HuH-7.5 (cell line): ENCODE measurements at regions not wholly inside any gene's neighbourhood (a gene's known extent, or its start where the extent isn't known, plus 50 kb on each side); places are given as distances from the start of the nearest gene placed in this dataset.

Experiments used
- DNase-seq: peaks from one replicate; pipeline ENCODE4 v3.0.0; 2011; ENCODE audit warnings: low spot score

- DNase-seq: no peak
These were observed 731.5 kb upstream of the FZD8 start for GRCh38 chr10:36373424-36374096.

DNA sequence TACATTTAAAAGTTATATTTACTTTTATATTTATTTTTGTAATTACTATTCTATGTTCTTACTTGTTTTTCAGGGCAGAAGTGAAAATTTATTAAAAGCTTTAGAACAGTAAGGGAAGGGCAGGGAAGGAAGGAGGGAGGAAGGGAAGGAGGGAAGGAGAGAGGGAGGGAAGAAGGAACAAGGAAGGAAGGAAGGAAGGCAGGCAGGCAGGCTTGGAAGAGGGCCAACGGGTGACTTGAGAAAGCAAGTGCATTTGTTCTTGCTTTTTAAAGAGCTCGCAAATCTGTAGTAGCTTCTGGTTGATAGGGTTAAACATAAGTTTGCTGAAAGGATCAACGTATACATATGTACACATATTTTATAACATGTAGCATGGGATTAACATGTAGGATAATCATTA, 725.3 kb upstream of the FZD8 start:
- no peak for DNase-seq

DNA sequence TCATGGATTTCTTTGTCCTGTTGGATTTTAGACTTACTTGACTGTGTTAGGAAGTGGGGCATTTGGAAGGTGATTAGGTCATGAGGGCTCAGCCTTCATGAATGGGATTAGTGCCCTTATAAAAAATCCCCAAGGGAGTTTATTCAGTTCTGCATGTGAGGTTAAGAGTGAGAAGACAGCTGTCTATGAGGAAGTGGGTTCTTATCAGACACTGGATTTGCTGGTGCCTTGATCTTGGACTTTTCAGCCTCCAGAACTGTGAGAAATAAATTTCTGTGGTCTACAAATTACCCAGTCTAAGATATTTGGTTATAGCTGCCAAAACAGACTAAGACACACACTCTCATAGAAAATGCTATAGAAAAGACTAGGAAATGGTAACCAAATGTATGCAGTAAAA, 724.7 kb upstream of the FZD8 start:
- no peak for DNase-seq

DNA sequence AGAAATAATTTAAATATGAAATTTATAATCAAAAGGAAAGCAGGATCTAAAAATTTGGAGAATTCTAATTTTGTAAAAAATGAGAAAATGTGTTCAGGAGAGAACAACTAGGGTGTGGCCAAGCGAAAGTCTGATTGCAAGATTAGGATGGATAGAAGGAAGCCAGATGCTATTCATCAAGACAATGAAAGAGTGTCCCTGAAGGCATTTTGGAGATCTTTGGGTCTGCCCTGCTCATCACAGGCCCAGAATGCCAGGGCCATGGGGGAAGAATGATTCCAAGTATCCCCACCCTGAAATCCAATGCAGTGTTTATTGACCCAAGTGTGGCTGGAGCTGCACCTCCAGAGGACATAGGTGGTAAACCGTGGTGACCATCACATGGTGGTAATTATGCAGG, 724.0 kb upstream of the FZD8 start:
- DNase-seq: no peak

DNA sequence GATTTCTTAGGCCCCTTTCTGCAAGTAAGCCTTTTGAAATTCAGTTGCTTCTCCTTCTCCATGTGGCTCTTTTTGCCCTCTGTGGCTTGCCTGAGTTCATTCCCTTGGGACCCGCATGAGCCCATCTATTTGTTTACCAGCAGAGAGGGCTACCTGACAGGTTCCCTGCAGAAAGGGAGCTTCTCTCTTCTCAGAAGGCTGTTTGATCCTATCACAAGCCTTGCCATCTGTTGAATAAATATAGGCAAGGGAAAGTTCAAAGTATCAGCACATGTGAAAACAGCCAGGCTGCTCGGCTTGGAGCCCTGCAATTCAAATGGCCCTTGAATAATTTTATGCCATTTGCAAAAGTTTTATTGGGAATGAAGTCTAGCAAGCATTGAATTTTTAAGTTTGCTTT, 720.2 kb upstream of the FZD8 start:
- peak; percentile 11 for DNase-seq

DNA sequence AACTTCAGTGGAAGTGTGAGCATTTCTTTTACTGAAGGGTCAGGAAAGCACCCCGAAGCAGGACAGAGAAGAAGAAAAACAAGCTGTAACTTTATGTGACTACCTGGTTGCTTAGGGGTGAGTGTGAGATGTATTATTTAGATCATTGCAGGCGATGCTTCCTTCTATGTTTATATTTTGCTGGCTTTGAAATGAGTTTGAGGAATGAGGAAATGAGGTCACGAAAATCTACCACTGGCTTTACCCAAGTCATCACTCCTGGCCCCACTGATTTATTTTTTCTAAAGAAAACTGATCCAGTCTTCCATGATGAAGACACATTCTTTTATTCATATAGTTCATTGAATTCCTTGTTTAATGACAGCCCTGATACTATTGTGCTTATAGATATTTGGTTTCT, 716.6 kb upstream of the FZD8 start:
- DNase-seq: no peak

DNA sequence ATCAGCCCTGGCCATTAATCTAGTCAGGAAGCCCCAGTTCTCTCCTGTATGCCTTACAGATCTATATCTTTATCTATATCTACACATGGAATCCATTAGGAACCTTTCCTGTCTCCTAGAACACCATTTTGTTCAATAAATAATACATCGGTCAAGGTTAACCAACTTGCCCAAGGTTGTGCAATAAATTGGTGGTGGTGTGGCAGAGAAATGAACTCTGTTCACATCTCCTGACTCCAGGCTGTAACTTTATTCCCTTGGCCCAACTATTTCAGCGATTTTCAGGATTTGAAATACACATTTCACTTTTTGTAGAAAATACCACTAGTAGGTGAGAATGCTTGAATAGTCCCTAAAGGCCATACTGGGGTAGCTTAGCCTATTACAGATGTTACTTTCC, 712.5 kb upstream of the FZD8 start:
- no peak for DNase-seq

DNA sequence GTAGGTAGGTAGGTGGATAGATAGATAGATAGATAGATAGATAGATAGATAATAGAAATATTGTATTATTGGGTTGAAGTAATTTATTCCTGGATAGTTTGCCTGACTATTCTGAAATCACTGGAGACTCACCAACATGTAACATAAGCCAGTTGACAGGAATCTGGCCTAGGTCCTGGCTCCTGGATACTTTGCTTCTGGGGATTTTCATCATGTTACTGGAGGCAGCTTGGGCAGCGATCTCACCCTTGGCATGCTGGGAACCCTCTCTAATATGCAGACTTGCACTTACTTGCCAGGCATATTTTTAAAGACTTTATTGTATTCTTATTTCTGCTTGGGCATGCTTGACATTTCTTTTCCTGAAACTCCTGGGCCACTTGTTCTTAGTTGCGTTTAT, 709.1 kb upstream of the FZD8 start:
- no peak for DNase-seq

DNA sequence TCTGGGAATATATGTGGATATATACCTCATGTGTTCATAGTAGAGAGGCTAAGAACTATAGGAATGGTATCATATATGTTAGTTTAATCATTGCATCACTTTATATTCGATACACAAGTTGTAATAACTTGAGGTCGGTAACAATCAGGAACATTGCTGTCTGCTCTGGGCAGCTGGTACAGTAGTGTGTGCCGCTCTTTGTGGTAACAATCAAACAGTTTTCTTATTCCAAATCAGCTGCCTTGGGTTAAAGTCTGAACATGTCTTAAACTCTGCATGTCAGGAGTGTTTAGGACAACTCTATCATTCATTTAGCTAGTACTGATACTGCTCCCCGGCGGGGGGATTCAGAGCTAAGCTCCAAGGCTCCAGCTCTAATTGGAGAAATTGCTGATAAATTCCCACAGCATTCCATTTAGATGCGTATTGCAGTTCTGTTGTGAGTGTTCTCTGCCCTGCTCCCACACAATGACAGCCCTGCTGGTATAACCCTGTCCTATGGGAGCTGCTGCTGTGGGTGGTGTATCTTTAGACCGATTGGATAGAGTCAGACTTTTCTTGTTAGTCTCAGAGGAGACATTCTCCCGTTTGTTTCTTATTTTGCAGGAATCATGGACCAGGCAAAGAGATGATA, 707.5 kb upstream of the FZD8 start:
- no peak for DNase-seq

DNA sequence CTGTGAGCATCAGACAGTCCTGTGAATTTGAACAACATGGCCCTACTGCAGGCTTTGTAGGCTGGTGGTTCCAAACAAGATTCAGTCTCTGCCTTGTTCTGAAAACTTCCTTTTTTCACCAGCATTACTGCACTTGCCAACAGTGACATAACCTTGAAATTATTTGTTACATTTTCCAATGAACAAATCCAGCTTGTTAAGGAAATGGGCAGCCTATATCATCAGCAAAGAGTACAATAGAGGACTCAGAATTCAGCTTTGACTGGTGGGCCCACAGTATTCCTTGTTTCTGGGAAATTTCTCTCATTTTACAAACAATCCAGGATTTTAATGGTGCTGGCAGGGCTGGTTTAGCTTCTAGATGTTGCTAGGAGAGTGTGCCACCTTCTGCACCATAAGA, 703.7 kb upstream of the FZD8 start:
- DNase-seq: no peak

GRCh38 chr10:36345175-36345533, 703.1 kb upstream of the FZD8 start:
- no peak for DNase-seq

DNA sequence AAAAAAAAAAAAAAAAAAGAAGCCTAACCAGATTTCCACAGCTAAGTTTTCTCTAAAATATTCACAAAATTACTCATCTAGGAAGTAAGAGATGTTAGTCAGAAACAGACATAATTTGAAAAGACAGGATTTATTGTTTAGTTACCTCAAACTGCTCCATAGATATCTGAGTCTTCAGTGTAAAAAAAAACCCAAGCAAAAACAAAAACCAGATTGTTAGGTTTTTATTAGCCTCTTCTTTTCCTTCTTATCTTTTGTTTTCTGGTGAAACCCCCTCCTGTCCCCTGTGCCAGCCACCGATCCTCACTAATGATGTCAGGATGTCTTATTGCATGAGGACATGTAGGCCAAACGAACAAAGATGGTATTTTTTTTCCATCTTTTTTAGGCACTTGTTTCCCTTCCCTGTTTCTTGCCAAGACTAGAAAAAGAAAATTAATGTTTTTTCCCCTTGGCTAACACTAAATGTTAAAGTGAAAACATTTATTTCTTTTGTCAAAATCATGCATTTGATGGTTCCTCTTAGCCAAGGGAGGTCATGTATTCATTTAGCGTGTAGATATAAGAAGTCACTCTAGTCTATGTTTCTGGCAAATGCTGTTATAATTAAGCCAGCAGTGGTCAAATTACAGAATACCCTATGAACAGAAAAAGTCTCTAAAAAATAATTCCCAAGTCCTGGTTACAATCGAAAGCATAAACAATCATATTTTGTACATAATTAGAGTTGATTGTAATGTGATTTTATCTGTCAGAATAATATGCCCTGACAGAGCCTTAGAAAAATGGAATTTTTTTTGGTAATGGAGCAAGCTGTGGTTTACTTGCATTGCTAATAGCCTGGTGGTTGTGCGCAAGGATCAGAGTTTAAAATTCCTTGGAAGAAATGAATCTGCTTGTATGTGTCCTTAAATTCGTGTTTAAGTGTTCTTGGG, 702.4 kb upstream of the FZD8 start:
- no peak for DNase-seq

DNA sequence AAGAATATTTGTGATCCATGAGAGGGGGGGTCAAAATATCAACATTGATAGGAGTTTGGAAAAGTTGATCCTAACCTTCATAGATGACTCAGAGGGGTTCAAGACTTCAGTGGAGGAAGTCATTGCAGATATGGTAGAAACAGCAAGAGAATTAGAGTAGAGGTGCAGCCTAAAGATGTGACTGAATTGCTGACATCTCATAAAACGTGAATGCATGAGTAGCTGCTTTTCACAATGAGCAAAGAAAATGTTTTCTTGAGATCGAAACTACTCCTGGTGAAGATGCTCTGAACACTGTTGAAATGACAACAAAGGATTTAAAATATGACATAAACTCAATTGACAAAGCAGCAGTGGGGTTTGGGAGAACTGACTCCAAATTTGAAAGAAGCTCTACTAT, 700.7 kb upstream of the FZD8 start:
- no peak for DNase-seq

DNA sequence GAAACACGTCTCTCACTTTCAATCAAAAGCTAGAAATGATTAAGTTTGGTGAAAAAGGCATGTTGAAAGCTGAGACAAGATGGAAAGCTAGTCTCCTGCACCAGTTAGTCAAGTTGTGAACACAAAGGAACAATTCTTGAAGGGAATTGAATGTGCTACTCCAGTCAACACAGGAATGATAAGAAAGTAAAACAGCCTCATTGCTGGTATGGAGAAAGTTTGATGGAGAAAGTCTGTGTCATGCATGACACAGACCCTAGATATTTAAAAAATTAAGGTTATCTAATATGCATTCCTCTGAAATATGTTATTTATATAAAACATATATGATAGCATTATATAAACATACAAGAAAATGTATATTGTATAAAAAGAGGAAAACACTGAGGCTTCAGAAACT, 699.4 kb upstream of the FZD8 start:
- DNase-seq: no peak

DNA sequence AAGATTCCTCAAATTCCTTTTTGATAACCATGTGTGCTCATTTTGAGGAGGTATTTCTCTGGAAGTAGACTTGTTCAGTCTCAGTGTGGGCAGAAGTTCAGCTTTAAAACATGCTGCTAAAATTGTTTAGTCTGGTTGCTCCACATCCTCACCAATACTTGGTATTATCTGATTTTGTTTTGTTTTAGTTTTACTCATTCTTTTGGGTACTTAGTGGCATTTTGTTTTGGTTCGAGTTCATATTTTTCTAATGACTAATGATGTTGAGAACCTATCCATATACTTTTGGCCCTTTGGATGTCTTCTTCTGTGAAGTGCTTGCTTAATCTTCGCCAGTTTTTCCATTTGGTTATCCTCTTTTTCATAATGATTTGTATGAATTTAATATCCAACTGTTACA, 694.2 kb upstream of the FZD8 start:
- DNase-seq: no peak

DNA sequence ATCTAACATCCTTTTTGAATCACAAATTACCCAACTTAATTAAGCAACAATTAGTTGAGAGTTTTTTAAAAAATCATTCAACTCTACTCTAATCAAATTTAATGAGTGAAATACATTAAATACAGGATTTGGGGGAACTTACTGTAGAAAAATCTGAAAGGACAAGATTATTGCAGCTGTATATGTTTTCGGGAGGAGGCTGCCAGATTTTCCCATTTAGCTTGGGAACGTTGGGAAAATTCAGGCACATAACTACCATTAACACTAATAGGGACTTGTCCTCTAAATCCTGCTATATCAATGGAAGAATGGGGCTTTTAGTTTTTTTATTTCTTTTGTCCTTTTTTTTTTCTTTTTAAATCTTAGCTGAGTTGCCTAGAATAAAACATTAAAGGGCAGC, 691.4 kb upstream of the FZD8 start:
- no peak for DNase-seq

DNA sequence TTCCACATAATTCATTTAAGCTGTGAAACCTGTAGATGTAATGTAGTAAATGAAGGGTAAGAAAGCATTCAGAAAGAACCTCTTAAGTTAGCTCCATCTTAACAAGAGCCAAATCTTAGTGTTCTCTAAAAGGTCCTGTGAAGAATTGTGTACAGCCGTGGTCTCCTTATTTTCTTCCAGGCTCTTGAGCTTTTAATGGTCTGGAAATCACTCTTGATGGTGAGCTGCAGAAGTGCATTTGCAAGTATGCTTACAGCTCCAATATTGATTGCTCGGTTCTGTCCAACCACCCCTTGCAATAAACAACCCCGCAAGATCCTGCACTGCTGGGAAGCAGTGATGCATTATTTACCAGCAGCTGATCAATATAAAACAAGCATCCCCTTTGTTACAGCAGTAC, 690.8 kb upstream of the FZD8 start:
- no peak for DNase-seq

DNA sequence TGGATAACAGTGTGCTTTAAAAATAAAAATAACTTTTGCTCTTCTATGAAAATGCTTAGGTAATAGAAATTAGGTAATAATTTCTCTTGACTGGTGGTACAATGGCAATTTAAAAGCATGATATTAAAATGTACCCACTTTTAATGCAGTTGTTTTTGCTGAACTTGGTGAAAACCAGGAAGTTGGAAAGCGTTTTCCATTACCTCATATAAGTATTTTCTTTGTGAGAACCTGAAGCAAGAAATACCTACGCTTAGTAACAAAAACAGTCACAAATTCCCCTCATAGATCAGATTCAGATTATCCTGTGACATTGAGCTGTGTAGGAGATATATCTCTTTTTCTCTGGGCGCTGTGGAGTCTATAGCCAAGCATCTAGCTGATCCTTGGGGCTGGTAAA, 689.0 kb upstream of the FZD8 start:
- DNase-seq: no peak

GRCh38 chr10:36325815-36326214, 683.7 kb upstream of the FZD8 start:
- DNase-seq: no peak

GRCh38 chr10:36324831-36325230, 682.7 kb upstream of the FZD8 start:
- DNase-seq: no peak

- DNase-seq: no peak
These were observed 671.0 kb upstream of the FZD8 start for GRCh38 chr10:36313142-36313541.

GRCh38 chr10:36303896-36304295, 661.8 kb upstream of the FZD8 start:
- DNase-seq: no peak

GRCh38 chr10:36302086-36302485, 660.0 kb upstream of the FZD8 start:
- no peak for DNase-seq
